ENCODE measurements at regions not wholly inside any gene's neighbourhood (a gene's known extent, or its start where the extent isn't known, plus 50 kb on each side); places are given as distances from the start of the nearest gene placed in this dataset.

DNA sequence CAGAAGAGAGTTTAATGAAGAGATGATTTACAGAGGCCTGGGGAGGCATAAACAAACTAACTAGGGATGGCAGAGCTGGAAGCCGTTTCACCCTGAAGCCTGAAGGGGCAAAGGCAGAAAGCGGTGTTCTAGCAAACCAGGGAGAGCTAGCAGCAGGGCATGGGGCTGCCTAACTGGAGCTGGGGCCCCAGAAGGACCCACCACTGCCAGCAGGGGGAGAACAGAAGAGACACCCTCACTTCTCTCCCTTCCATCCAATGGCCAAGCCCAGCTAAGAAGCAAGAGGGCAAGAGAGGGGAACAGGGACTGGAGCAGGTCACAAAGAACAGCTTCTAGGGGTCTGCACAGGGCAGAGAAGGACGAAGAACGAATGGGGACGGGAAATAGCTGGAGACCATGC, 195.5 kb downstream of the KATNAL1 start:
- TF ChIP-seq, protein P1, sequence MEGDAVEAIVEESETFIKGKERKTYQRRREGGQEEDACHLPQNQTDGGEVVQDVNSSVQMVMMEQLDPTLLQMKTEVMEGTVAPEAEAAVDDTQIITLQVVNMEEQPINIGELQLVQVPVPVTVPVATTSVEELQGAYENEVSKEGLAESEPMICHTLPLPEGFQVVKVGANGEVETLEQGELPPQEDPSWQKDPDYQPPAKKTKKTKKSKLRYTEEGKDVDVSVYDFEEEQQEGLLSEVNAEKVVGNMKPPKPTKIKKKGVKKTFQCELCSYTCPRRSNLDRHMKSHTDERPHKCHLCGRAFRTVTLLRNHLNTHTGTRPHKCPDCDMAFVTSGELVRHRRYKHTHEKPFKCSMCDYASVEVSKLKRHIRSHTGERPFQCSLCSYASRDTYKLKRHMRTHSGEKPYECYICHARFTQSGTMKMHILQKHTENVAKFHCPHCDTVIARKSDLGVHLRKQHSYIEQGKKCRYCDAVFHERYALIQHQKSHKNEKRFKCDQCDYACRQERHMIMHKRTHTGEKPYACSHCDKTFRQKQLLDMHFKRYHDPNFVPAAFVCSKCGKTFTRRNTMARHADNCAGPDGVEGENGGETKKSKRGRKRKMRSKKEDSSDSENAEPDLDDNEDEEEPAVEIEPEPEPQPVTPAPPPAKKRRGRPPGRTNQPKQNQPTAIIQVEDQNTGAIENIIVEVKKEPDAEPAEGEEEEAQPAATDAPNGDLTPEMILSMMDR (conservative IDR thresholded peaks at IDR 0.05; ENCODE audit: low read length) = peak; percentile 49
- no peak for TF ChIP-seq EZH2phosphoT487 (IDR thresholded peaks at IDR 0.05; ENCODE audit: borderline replicate concordance, low read depth, low read length)

Measured in OCI-LY7 (cell line).